ENCODE measurements at regions not wholly inside any gene's neighbourhood (a gene's known extent, or its start where the extent isn't known, plus 50 kb on each side); places are given as distances from the start of the nearest gene placed in this dataset.

- ChIA-PET POLR2A (ENCODE audit: partially characterized antibody) (no interaction called here), CTCF (ENCODE audit: partially characterized antibody) (interaction anchor here (0.6 to 2.9 kb wide), 4 partner anchors 12 to 299 kb away, joined by 3 to 13 read pairs (median 4); no protein-coding TSS in a partner anchor)
- no peak overlapping the region for H2BK15ac ChIP-seq (ENCODE audit: low read length)
- no peaks in the 10 kb centered on the region for H3K23me2 ChIP-seq (ENCODE audit: low read depth, low read length)
- H3K79me2 ChIP-seq (ENCODE audit: control insufficient read depth in 1 of 2, insufficient read depth in 2 of 2, low read length in 2 of 2) = no peaks in the 10 kb centered on the region
- no peak overlapping the region for H4K5ac ChIP-seq (ENCODE audit: insufficient read length, low read depth, low read length)
- no peak overlapping the region for H2BK120ac ChIP-seq (replicated peaks; ENCODE audit: low read depth, low read length)
- no peaks in the 10 kb centered on the region for H4K20me1 ChIP-seq (replicated peaks in 1 of 2; ENCODE audit: control insufficient read depth in 1 of 2, insufficient read depth in 2 of 2, low read length in 2 of 2)
- H3K14ac ChIP-seq (ENCODE audit: insufficient read length) = no peak overlapping the region
- peak overlapping the region in 1 of 4 experiments; percentile 19; a peak in 1 of 8 replicates for H3K4me3 ChIP-seq (ENCODE audit: extremely low read depth in 1 of 4, insufficient read depth in 2 of 4, low read depth in 3 of 4, low read length in 4 of 4)
- no peaks in the 10 kb centered on the region for H3K79me1 ChIP-seq (ENCODE audit: low read depth, low read length)
- no peaks in the 10 kb centered on the region for H3K27me3 ChIP-seq (replicated peaks in 1 of 4; ENCODE audit: control insufficient read depth in 3 of 4, extremely low read depth in 1 of 4, insufficient read depth in 3 of 4, low read length in 3 of 4)
- no peak overlapping the region for H3K56ac ChIP-seq (replicated peaks; ENCODE audit: insufficient read length, low read depth, low read length)
- peak overlapping the region in 1 of 2 experiments; percentile 59; a peak in 1 of 4 replicates for H3K4me2 ChIP-seq (ENCODE audit: insufficient read depth in 1 of 2, low read depth in 2 of 2, low read length in 2 of 2)
- H3K4me1 ChIP-seq (replicated peaks in 1 of 4; ENCODE audit: control insufficient read depth in 3 of 4, insufficient read depth in 4 of 4, low read length in 3 of 4) = peaks cover 0 to 3% (median 2%) of the 10 kb centered on the region in 4 experiments; a peak in 4 of 7 replicates
- WGBS, 2 experiments (ENCODE audit: extremely low coverage in 1 of 2, insufficient coverage in 1 of 2, insufficient read length in 1 of 2, insufficient replicate concordance in 2 of 2, low coverage in 1 of 2, low lambda C conversion rate in 2 of 2, missing lambda C conversion rate in 1 of 2) = 80% methylated on average over 2 of the region's 2 CpGs; no CpG with 5 or more reads in 1 of the 2 experiments
- no peak overlapping the region for H3K23ac ChIP-seq (ENCODE audit: insufficient read length)
- no peak for FAIRE-seq
- no peak for DNase-seq (ENCODE audit: low read depth in 1 of 2, low spot score in 2 of 2)
- no peak overlapping the region for H2BK20ac ChIP-seq (ENCODE audit: low read length)
- peak overlapping the region; percentile 54 for H3K27ac ChIP-seq (ENCODE audit: low read depth, low read length)
- H3K9ac ChIP-seq (replicated peaks in 1 of 4; ENCODE audit: extremely low read depth in 1 of 4, low read depth in 3 of 4, low read length in 3 of 4) = no peak overlapping the region; a peak in 1 of 7 replicates
- no peaks in the 10 kb centered on the region for H3K9me3 ChIP-seq (ENCODE audit: insufficient read depth in 2 of 2, low read depth in 1 of 2, low read length in 1 of 2)
- H3K4ac ChIP-seq (replicated peaks; ENCODE audit: insufficient read length, low read depth, low read length) = no peak overlapping the region
- no peak for TF ChIP-seq MAFK (IDR thresholded peaks at IDR 0.05; ENCODE audit: low read depth, low read length)
- no peak for TF ChIP-seq EGR1 (IDR thresholded peaks at IDR 0.05; ENCODE audit: borderline replicate concordance, low read depth, low read length)
- no peak for TF ChIP-seq USF2 (IDR thresholded peaks at IDR 0.05; ENCODE audit: low read length)
- TF ChIP-seq EP300 (IDR thresholded peaks at IDR 0.05; ENCODE audit: borderline replicate concordance in 1 of 2, low read depth in 2 of 2, low read length in 2 of 2) = no peak
- no peak for TF ChIP-seq EZH2 (IDR thresholded peaks at IDR 0.05; ENCODE audit: low read depth, low read length, severe bottlenecking)
- no peak for TF ChIP-seq SUZ12 (IDR thresholded peaks at IDR 0.05; ENCODE audit: low read length)
- TF ChIP-seq SIN3A (conservative IDR thresholded peaks at IDR 0.05 in 1 of 2, IDR thresholded peaks at IDR 0.05 in 1 of 2; ENCODE audit: low read depth in 1 of 2, low read length in 2 of 2) = no peak
- no peak for TF ChIP-seq SP1 (IDR thresholded peaks at IDR 0.05; ENCODE audit: low read depth, low read length)
- no peak for TF ChIP-seq BCL11A (IDR thresholded peaks at IDR 0.05; ENCODE audit: low read depth in 2 of 2, low read length in 2 of 2)
- TF ChIP-seq, protein P1, sequence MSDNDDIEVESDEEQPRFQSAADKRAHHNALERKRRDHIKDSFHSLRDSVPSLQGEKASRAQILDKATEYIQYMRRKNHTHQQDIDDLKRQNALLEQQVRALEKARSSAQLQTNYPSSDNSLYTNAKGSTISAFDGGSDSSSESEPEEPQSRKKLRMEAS (IDR thresholded peaks at IDR 0.05) = no peak
- TF ChIP-seq CHD2 (IDR thresholded peaks at IDR 0.05; ENCODE audit: low read length) = no peak
- no peak for TF ChIP-seq ATF3 (IDR thresholded peaks at IDR 0.05; ENCODE audit: insufficient read depth, low read depth, low read length)
- peak overlapping the region; percentile 67; the same call in 1 of the 2 replicates for H2BK5ac ChIP-seq (ENCODE audit: low read depth, low read length)
- no peak overlapping the region for H4K8ac ChIP-seq (ENCODE audit: extremely low read depth, insufficient read depth, low read length)
- H2AFZ ChIP-seq (ENCODE audit: low read length) = no peak overlapping the region
- no peaks in the 10 kb centered on the region for H3K36me3 ChIP-seq (ENCODE audit: control insufficient read depth in 2 of 4, insufficient read depth in 4 of 4, low read length in 3 of 4)
- H3K18ac ChIP-seq (ENCODE audit: extremely low read depth, low read length) = no peak overlapping the region
- no peak overlapping the region; the same call in 1 of the 2 replicates for H2AK5ac ChIP-seq (ENCODE audit: low read depth, low read length)
- peak overlapping the region; percentile 77; the same call in 1 of the 2 replicates for H2BK12ac ChIP-seq (ENCODE audit: low read depth, low read length)
- no peak overlapping the region for H4K91ac ChIP-seq (replicated peaks; ENCODE audit: insufficient read length, low read length)
Measured at GRCh38 chr4:104592183-104592582, 97.5 kb upstream of the CXXC4 start.

All from H1 (cell line).